ENCODE measurements at regions not wholly inside any gene's neighbourhood (a gene's known extent, or its start where the extent isn't known, plus 50 kb on each side); places are given as distances from the start of the nearest gene placed in this dataset.

GRCh38 chr7:27299861-27300260 lies 57.3 kb downstream of the EVX1 start:
- no peak for DNase-seq

DNA sequence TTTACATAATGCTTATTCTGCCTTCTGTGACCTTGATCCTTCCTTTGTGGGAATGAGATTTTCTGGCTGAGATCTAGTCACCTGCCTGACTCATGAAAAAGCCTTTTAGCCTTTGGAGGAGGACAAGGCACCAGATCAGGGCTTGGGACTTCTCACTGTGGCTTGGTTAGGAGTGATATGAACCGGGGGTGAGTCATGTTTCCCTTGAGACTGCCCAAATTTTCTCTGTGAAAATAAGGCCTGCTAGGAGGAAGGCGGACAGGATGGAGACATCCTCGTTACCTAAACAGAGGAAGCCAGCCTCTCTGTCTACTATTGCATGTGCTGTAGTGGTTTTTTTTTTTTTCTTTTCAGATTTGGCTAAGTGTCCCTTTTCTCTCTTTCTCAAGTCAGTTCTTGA lies 57.8 kb downstream of the EVX1 start:
- no peak for DNase-seq

GRCh38 chr7:27302590-27302989 lies 60.0 kb downstream of the EVX1 start:
- DNase-seq: no peak

DNA sequence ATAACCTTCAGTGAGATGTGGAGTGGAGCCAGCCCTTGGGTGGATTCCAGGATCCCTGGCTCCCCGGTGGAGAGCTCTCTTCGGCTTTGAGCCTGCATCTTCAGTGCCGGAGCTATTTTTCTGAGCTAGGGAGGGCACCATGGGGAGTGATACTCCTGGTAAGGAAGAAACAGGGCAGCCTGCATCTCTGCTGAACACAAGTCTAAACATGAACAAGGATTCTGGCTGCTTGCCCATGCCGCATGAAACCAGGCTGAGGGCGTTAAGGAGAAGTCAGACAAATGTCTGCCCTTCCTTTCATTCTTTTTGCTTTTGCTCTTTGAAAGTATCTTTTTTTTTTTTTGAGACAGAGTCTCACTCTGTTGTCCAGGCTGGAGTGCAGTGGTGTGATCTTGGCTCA lies 60.4 kb downstream of the EVX1 start:
- DNase-seq: no peak

DNA sequence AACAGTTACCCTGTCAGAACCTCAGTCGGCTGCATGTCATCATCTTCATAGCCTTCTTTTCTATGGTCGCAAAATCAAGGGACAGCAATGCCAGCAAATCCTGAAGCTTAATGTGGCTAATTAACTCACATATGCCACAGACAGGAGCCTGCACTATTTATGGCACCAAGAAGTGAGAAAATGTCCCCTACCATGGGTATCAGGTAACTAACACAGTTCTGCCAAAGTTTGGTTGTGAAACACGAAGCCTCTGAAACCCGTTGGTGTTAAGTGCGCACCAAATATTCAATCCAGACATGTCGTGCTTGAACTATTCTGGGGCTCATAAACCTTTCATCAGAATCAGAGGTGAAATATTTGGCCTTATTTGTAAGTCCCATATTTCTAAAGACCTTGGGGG lies 63.3 kb downstream of the EVX1 start:
- no peak for DNase-seq

DNA sequence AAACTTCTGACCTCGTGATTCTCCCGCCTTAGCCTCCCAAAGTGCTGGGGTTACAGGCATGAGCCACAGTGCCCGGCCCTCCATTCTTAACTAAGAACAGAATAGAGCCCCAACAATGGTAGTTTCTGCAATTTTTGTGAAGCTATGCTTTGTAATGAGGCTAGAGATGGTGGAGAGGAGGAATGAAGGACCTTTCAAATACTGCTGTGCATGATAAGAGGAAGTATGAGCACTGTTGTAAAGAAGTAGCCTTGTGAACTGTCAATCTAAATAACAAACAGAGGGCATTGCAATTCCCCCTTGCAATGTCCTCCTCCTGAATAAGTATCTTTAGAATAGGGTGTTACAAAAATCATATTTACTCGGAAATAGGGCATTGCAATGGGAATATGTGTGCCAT lies 70.2 kb downstream of the EVX1 start:
- DNase-seq: no peak

DNA sequence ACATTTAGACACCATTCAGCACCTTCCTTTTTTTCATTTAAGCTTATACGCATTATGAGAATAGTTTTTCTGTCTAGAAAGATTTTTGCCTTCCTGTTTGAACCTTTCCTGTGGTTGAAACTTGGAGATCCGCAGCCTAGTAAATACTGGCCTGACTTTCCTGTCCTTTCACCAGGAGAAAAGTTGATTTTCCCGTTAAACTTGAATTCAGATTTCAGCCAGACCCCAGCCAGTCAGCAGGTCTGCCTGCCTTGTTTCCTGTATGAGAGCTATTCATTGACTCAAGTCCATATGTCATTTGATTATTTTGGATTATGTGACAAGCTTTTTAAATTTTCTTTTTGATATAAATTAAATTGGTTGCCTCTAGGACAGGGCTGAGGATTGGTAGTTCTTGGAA lies 71.5 kb downstream of the EVX1 start:
- DNase-seq: no peak

DNA sequence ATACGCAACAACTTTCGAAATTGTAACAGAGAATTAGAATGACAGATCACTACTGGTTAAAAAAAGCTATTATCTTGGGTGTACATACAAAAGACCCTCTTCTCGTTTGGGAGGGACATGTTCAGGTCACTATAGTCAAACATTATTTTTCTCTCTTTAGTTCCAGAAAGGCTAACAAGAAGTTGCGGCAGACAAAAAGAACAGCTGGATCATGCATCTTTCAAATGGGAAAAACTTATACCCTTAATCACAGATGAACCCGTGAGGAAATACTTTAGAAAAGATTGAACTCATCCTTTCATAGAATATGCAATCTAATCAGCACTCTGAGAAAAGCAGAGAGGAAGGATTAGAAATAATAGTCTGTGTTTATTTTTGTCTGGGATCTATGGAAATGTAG lies 72.5 kb downstream of the EVX1 start:
- no peak for DNase-seq

DNA sequence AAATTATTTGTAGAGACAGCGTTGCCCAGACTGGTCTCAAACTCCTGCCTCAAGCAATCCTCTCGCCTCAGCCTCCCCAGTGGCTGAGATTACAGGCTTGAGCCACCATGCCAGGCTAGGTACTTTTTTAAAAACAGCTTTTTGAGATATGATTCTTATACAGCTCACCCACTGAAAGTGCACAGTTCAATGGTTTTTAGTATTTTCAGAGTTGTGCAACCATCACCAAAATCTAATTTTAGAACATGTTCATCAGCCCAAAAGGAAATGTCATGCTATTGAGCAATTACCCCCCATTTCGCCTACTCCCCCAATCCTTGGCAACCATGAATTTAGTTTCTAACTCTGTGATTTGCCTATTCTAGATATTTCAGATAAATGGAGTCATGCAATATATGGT lies 73.7 kb downstream of the EVX1 start:
- no peak for DNase-seq

- DNase-seq: no peak
Observed at GRCh38 chr7:27324246-27324645, 81.6 kb downstream of the EVX1 start.

- no peak for DNase-seq
Observed at GRCh38 chr7:27329909-27330308, 87.3 kb downstream of the EVX1 start.

- DNase-seq: no peak
Observed at GRCh38 chr7:27339478-27339877, 96.9 kb downstream of the EVX1 start.

DNA sequence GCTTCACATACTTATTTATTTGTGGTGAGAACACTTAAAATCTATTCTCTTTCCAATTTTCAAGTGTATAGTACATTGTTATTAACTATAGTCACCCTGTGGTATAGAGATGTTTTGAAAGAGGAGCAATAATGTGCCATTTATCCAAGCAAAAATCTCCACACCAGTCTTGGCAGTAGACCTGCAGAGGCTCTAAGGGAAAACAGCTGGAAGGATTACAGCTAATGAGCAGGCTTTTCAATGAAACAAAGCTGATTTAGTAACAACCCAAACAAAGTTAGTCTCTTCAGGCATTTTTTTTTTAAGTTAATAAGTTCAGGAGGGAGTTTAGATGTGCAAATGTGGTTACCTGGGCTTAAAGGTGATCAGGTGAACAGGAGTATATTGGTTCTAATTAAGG lies 101.9 kb downstream of the EVX1 start:
- DNase-seq: no peak

DNA sequence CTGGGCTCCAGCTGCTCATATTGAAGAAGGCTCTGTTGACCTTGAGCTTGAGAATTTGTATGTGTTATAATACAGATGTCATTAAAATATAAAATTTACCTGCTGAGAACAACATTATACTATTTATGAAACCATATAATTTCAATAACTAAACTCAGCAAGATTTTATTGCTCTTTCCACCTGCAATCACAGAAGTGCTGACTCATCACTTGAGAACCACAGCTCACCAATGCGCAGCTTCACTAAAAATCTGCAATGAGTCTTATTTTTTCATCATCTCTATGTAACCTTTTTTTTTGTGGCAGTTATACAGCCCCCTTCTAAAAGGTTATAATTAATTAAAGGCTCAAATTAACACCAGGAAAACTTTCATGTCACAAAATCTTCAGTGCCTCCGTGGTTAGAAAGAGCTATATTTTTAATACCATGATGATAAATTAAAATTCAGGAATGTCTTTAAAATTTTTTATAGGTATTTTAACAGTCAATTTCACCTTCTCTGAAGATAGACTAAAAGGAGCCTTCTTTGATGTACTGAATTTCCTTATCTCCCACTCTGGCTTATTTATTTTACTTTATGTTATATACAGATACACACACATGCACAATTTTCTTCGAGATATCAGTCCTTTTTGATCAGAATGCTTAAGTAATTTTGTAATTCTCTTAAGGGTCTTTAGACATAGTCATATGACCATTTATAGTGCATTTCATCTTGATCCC lies 102.7 kb downstream of the EVX1 start:
- no peak for DNase-seq

DNA sequence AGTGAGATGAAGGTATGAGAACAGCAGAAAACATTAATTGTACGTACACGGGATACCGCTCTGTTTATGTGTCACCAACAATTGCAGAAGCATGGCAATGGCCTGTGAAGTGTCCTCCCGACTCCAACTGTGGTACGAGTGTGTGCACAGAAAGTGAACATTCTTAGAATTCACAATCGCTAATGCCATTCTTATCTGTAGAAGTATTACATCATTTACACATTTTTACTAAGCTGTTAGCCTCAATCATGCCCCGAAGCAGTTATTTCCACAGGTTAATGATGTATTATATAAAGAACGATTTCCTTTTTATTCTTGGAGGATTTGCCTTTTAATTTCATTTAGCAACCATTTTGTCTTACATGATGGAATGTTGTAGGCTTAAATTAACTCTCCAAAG lies 103.4 kb downstream of the EVX1 start:
- DNase-seq: no peak

GRCh38 chr7:27346531-27347275 lies 104.1 kb downstream of the EVX1 start:
- peak; percentile 25 to 26 for DNase-seq

GRCh38 chr7:27347276-27347640 lies 104.7 kb downstream of the EVX1 start:
- DNase-seq: no peak

GRCh38 chr7:27349621-27350020 lies 107.0 kb downstream of the EVX1 start:
- DNase-seq: no peak

- no peak for DNase-seq
Observed at GRCh38 chr7:27351137-27351536, 108.5 kb downstream of the EVX1 start.

- DNase-seq: no peak
Observed at GRCh38 chr7:27351786-27352185, 109.2 kb downstream of the EVX1 start.

DNA sequence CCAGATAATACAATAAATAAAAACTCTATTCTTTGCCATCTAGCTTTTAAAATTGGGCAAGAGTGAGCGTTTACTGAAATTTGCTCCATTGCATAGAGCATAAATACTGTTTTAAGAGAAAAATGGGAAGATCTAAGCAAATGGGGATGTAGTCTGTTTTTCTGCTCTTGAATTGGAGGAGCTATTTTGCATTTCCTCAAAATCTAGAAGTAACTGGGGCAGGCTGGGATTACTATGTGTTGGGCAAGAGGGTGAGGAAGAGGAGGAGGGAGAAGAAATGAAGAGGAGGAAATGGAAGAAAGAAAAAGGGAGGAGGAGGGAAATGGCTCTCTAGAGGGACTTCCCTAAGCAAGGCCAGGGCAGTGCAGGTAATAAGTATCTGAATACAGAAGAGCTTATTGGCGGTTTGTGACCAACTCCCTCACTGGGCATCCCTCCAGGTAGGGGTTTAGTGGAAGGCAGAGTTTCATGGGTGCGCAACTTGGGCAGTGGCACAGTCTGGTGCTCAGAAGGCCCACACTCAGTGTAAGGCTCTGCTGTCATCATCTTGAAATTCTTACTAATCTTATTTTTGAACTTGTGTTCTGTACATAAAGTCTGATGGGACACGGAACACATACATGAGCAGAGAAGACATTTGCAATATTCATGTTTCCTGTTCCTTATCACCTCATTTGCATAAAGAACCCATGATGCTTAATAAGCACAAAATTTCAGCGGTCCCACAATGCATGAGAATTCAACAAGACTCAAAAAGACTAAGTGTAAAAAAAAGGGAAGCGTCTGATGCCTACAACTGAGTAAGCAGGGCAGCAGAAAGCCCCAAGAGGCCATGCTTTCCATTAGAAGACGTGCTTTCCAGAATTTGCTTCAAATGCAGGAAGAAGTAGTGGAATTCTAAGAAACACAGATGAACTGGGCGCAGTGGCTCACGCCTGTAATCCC lies 116.9 kb downstream of the EVX1 start:
- no peak for DNase-seq

GRCh38 chr7:27361522-27361921 lies 118.9 kb downstream of the EVX1 start:
- DNase-seq: no peak

GRCh38 chr7:27362026-27362425 lies 119.4 kb downstream of the EVX1 start:
- no peak for DNase-seq

- no peak for DNase-seq
Observed at GRCh38 chr7:27364344-27364758, 121.7 kb downstream of the EVX1 start.
